ENCODE measurements at regions not wholly inside any gene's neighbourhood (a gene's known extent, or its start where the extent isn't known, plus 50 kb on each side); places are given as distances from the start of the nearest gene placed in this dataset.

- no peak for DNase-seq (ENCODE audit: low read depth in 2 of 2)
- TF ChIP-seq CTCF (IDR thresholded peaks at IDR 0.05; ENCODE audit: low read depth, low read length), result no peak
- H3K4me3 ChIP-seq (replicated peaks in 1 of 2; ENCODE audit: low read depth in 2 of 2, low read length in 2 of 2), result no peak overlapping the region
Observed at GRCh38 chr10:121098751-121099150, 247.6 kb downstream of the WDR11 start.

- TF ChIP-seq CTCF (IDR thresholded peaks at IDR 0.05; ENCODE audit: low read depth, low read length), result no peak
- no peak for DNase-seq (ENCODE audit: low read depth in 2 of 2)
- H3K4me3 ChIP-seq (replicated peaks in 1 of 2; ENCODE audit: low read depth in 2 of 2, low read length in 2 of 2), result no peak overlapping the region
Observed at GRCh38 chr10:121099181-121099580, 248.0 kb downstream of the WDR11 start.

- no peak overlapping the region for H3K4me3 ChIP-seq (replicated peaks in 1 of 2; ENCODE audit: low read depth in 2 of 2, low read length in 2 of 2)
- no peak for TF ChIP-seq CTCF (IDR thresholded peaks at IDR 0.05; ENCODE audit: low read depth, low read length)
- no peak for DNase-seq (ENCODE audit: low read depth in 2 of 2)
Observed at GRCh38 chr10:121099592-121099991, 248.4 kb downstream of the WDR11 start.

GRCh38 chr10:121101561-121101960 lies 250.4 kb downstream of the WDR11 start:
- DNase-seq (ENCODE audit: low read depth in 2 of 2), result no peak
- no peak overlapping the region for H3K4me3 ChIP-seq (replicated peaks in 1 of 2; ENCODE audit: low read depth in 2 of 2, low read length in 2 of 2)
- TF ChIP-seq CTCF (IDR thresholded peaks at IDR 0.05; ENCODE audit: low read depth, low read length), result no peak

GRCh38 chr10:121102706-121103105 lies 251.5 kb downstream of the WDR11 start:
- TF ChIP-seq CTCF (IDR thresholded peaks at IDR 0.05; ENCODE audit: low read depth, low read length), result no peak
- no peak overlapping the region for H3K4me3 ChIP-seq (replicated peaks in 1 of 2; ENCODE audit: low read depth in 2 of 2, low read length in 2 of 2)
- no peak for DNase-seq (ENCODE audit: low read depth in 2 of 2)

- TF ChIP-seq CTCF (IDR thresholded peaks at IDR 0.05; ENCODE audit: low read depth, low read length), result no peak
- DNase-seq (ENCODE audit: low read depth in 2 of 2), result no peak
- no peak overlapping the region for H3K4me3 ChIP-seq (replicated peaks in 1 of 2; ENCODE audit: low read depth in 2 of 2, low read length in 2 of 2)
Observed at GRCh38 chr10:121104476-121105111, 253.4 kb downstream of the WDR11 start.

GRCh38 chr10:121106611-121107010 lies 255.4 kb downstream of the WDR11 start:
- no peak overlapping the region for H3K4me3 ChIP-seq (replicated peaks in 1 of 2; ENCODE audit: low read depth in 2 of 2, low read length in 2 of 2)
- TF ChIP-seq CTCF (IDR thresholded peaks at IDR 0.05; ENCODE audit: low read depth, low read length), result no peak
- no peak for DNase-seq (ENCODE audit: low read depth in 2 of 2)

Measured in cardiac fibroblast (primary cell).